ENCODE measurements at regions not wholly inside any gene's neighbourhood (a gene's known extent, or its start where the extent isn't known, plus 50 kb on each side); places are given as distances from the start of the nearest gene placed in this dataset.
A peak's percentile ranks its signal among the peaks of the same experiment; 100 is the strongest.

GRCh38 chr6:138643210-138643609, 130.4 kb upstream of the CCDC28A start (continued):
- TF ChIP-seq FOXP1 (IDR thresholded peaks at IDR 0.05) (0 out of 2 replicates have a peak, but pooled peaks have one; percentile 14), FOXP1 (CRISPR knock-in tag; IDR thresholded peaks at IDR 0.05) (peak; percentile 20; the same call in 1 of the 2 replicates), FOXK2 (IDR thresholded peaks at IDR 0.05) (peak; percentile 37; the same call in 1 of the 2 replicates), NFIB (CRISPR knock-in tag; IDR thresholded peaks at IDR 0.05; ENCODE audit: borderline replicate concordance) (no peak), NR2F6 (IDR thresholded peaks at IDR 0.05) (0 out of 2 replicates have a peak, but pooled peaks have one; percentile 31), NR2F6 (CRISPR knock-in tag; IDR thresholded peaks at IDR 0.05) (peak; percentile 62; the same call in 1 of the 2 replicates), CERS6 (CRISPR knock-in tag; IDR thresholded peaks at IDR 0.05) (no peak), HMG20A (CRISPR knock-in tag; IDR thresholded peaks at IDR 0.05; ENCODE audit: borderline replicate concordance) (peak; percentile 70; the same call in 1 of the 2 replicates), RCOR2 (CRISPR knock-in tag; IDR thresholded peaks at IDR 0.05) (peak; percentile 50; the same call in 1 of the 2 replicates), ZNF816 (CRISPR knock-in tag; IDR thresholded peaks at IDR 0.05; ENCODE audit: borderline replicate concordance) (no peak), TP53 (CRISPR knock-in tag; conservative IDR thresholded peaks at IDR 0.05) (no peak), LRRFIP1 (CRISPR knock-in tag; conservative IDR thresholded peaks at IDR 0.05) (no peak), RXRB (CRISPR knock-in tag; IDR thresholded peaks at IDR 0.05; ENCODE audit: borderline replicate concordance) (peak; percentile 72), SMC3 (IDR thresholded peaks at IDR 0.05; ENCODE audit: low read length) (0 out of 2 replicates have a peak, but pooled peaks have one; percentile 12), SNAPC4 (CRISPR knock-in tag; IDR thresholded peaks at IDR 0.05) (no peak), MXD4 (CRISPR knock-in tag; IDR thresholded peaks at IDR 0.05) (0 out of 2 replicates have a peak, but pooled peaks have one; percentile 16), CCAR2 (optimal IDR thresholded peaks at IDR 0.05; ENCODE audit: low read depth, low read length) (no peak), KDM4B (CRISPR knock-in tag; IDR thresholded peaks at IDR 0.05) (no peak)
- TF ChIP-seq, protein P1, sequence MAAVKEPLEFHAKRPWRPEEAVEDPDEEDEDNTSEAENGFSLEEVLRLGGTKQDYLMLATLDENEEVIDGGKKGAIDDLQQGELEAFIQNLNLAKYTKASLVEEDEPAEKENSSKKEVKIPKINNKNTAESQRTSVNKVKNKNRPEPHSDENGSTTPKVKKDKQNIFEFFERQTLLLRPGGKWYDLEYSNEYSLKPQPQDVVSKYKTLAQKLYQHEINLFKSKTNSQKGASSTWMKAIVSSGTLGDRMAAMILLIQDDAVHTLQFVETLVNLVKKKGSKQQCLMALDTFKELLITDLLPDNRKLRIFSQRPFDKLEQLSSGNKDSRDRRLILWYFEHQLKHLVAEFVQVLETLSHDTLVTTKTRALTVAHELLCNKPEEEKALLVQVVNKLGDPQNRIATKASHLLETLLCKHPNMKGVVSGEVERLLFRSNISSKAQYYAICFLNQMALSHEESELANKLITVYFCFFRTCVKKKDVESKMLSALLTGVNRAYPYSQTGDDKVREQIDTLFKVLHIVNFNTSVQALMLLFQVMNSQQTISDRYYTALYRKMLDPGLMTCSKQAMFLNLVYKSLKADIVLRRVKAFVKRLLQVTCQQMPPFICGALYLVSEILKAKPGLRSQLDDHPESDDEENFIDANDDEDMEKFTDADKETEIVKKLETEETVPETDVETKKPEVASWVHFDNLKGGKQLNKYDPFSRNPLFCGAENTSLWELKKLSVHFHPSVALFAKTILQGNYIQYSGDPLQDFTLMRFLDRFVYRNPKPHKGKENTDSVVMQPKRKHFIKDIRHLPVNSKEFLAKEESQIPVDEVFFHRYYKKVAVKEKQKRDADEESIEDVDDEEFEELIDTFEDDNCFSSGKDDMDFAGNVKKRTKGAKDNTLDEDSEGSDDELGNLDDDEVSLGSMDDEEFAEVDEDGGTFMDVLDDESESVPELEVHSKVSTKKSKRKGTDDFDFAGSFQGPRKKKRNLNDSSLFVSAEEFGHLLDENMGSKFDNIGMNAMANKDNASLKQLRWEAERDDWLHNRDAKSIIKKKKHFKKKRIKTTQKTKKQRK (IDR thresholded peaks at IDR 0.05; ENCODE audit: low read length): no peak
- TF ChIP-seq, protein P2, sequence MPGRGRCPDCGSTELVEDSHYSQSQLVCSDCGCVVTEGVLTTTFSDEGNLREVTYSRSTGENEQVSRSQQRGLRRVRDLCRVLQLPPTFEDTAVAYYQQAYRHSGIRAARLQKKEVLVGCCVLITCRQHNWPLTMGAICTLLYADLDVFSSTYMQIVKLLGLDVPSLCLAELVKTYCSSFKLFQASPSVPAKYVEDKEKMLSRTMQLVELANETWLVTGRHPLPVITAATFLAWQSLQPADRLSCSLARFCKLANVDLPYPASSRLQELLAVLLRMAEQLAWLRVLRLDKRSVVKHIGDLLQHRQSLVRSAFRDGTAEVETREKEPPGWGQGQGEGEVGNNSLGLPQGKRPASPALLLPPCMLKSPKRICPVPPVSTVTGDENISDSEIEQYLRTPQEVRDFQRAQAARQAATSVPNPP (CRISPR knock-in tag; IDR thresholded peaks at IDR 0.05): no peak
